Stomach (tissue), 8 donors: ENCODE measurements at regions not wholly inside any gene's neighbourhood (a gene's known extent, or its start where the extent isn't known, plus 50 kb on each side); places are given as distances from the start of the nearest gene placed in this dataset.

Experiments
- DNase-seq, 2 donors: peaks; one replicate each; pipeline versions ENCODE4 v3.0.0 to v3.0.0-alpha.2; 2013 to 2019
- H3K27ac ChIP-seq, 5 donors: fragments of 200-600 bp in 4 of 5; sonication (generic) in 4 of 5; one replicate each; pipeline ENCODE4 v1.5.1; 2013 to 2019; ENCODE audit warnings: mild to moderate bottlenecking in 1 of 5, moderate library complexity in 1 of 5
- H3K27me3 ChIP-seq, 3 donors: fragments of 200-600 bp; sonication (generic); one replicate each; pipeline ENCODE4 v1.5.1; 2017 to 2019; ENCODE audit warnings: mixed run types in 1 of 3
- H3K36me3 ChIP-seq, 4 donors: fragments of 200-600 bp; sonication (generic); 1 replicate in 3 of 4; 2 replicates in 1 of 4; pipeline ENCODE4 v1.5.1; 2016 to 2019
- H3K4me1 ChIP-seq, 4 donors: fragments of 200-600 bp; sonication (generic); one replicate each; pipeline ENCODE4 v1.5.1; 2016 to 2019
- H3K4me3 ChIP-seq, 4 donors: fragments of 200-600 bp; sonication (generic) in 3 of 4; one replicate each; pipeline ENCODE4 v1.5.1; 2016 to 2019; ENCODE audit warnings: mild to moderate bottlenecking in 1 of 4
- H3K9me3 ChIP-seq, 4 donors: fragments of 200-600 bp; sonication (generic); one replicate each; pipeline ENCODE4 v1.5.1; 2016 to 2019
- EP300 ChIP-seq: sonication (generic); formaldehyde crosslinking; IDR thresholded peaks from one replicate; pipeline ENCODE4 v1.6.1; 2017; ENCODE audit warnings: antibody characterized with exemption
- POLR2A ChIP-seq, 4 donors: fragments of 450-650 bp; IDR thresholded peaks; one replicate each; pipeline ENCODE4 v1.6.1; 2016; ENCODE audit warnings: antibody characterized with exemption in 4 of 4, control low read depth in 2 of 4, mild to moderate bottlenecking in 1 of 4, moderate library complexity in 1 of 4
- POLR2AphosphoS5 ChIP-seq, 3 donors: sonication (generic); formaldehyde crosslinking; IDR thresholded peaks; one replicate each; pipeline ENCODE4 v1.6.1; 2016; ENCODE audit warnings: antibody characterized with exemption in 3 of 3
- WGBS, 5 donors: extraction: QIAGEN DNeasy Blood & Tissue Kit in 3 of 5; methylation state at CpG; one replicate each; pipeline versions ENCODE4 v1.1.5 to v1.1.7; 2013 to 2018; 5-methylcytosine and 5-hydroxymethylcytosine counted together
- intact Hi-C: fragments of 100-400 bp; cut with DNase I; formaldehyde crosslinking; loops from one replicate; pipeline ENCODE4 v1.15.1; 2023; ENCODE audit warnings: low total_unique reads
- TF ChIP-seq, protein P1 (sequence below), 7 experiments: fragments of 450-650 bp in 4 of 7; fragments of 200-600 bp in 3 of 7; sonication (generic) in 3 of 7; IDR thresholded peaks; one replicate each; pipeline ENCODE4 v1.5.1; 2016 to 2019; ENCODE audit warnings: antibody characterized with exemption in 7 of 7, control low read depth in 2 of 7, mild to moderate bottlenecking in 1 of 7
- donor health status: healthy with polysubstance abuse.
- donor health status: Bipolar disorder and iron deficiency.
- donor health status: healthy.

GRCh38 chr2:58856100-58856499, 615.0 kb upstream of the FANCL start:
- H3K27me3 ChIP-seq: no peaks in the 10 kb centered on the region
- no peaks in the 10 kb centered on the region for H3K4me1 ChIP-seq
- no peak for DNase-seq
- H3K9me3 ChIP-seq: peaks cover 0 to 12% (median 0%) of the 10 kb centered on the region in 4 donors
- whole genome bisulfite sequencing, 5 donors: 56 to 72% (median 70%) methylated on average over 6 of the region's 6 CpGs
- TF ChIP-seq EP300: no peak
- TF ChIP-seq, protein P1, sequence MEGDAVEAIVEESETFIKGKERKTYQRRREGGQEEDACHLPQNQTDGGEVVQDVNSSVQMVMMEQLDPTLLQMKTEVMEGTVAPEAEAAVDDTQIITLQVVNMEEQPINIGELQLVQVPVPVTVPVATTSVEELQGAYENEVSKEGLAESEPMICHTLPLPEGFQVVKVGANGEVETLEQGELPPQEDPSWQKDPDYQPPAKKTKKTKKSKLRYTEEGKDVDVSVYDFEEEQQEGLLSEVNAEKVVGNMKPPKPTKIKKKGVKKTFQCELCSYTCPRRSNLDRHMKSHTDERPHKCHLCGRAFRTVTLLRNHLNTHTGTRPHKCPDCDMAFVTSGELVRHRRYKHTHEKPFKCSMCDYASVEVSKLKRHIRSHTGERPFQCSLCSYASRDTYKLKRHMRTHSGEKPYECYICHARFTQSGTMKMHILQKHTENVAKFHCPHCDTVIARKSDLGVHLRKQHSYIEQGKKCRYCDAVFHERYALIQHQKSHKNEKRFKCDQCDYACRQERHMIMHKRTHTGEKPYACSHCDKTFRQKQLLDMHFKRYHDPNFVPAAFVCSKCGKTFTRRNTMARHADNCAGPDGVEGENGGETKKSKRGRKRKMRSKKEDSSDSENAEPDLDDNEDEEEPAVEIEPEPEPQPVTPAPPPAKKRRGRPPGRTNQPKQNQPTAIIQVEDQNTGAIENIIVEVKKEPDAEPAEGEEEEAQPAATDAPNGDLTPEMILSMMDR (IDR thresholded peaks at IDR 0.05): no peak
- no peak for TF ChIP-seq POLR2AphosphoS5 (IDR thresholded peaks at IDR 0.05)
- TF ChIP-seq POLR2A (IDR thresholded peaks at IDR 0.05): no peak
- no peak overlapping the region for H3K27ac ChIP-seq
- H3K4me3 ChIP-seq: no peak overlapping the region
- no peaks in the 10 kb centered on the region for H3K36me3 ChIP-seq
- intact Hi-C loops: no loop called here

GRCh38 chr2:58853420-58853819, 612.3 kb upstream of the FANCL start:
- TF ChIP-seq POLR2A (IDR thresholded peaks at IDR 0.05) (no peak), POLR2AphosphoS5 (IDR thresholded peaks at IDR 0.05) (no peak), EP300 (no peak)
- TF ChIP-seq, protein P1 (IDR thresholded peaks at IDR 0.05): no peak
- intact Hi-C loops: no loop called here

GRCh38 chr2:58852905-58853304, 611.8 kb upstream of the FANCL start:
- Histone ChIP-seq H3K36me3 (no peaks in the 10 kb centered on the region), H3K4me1 (no peaks in the 10 kb centered on the region), H3K9me3 (peaks cover 0 to 11% (median 0%) of the 10 kb centered on the region in 4 donors), H3K4me3 (no peak overlapping the region), H3K27ac (no peak overlapping the region), H3K27me3 (no peaks in the 10 kb centered on the region)
- intact Hi-C loops: no loop called here
- no peak for DNase-seq
- TF ChIP-seq EP300 (no peak), POLR2A (IDR thresholded peaks at IDR 0.05) (no peak), POLR2AphosphoS5 (IDR thresholded peaks at IDR 0.05) (no peak)
- TF ChIP-seq, protein P1 (IDR thresholded peaks at IDR 0.05): no peak

More at GRCh38 chr2:58853420-58853819, 612.3 kb upstream of the FANCL start:
- no peaks in the 10 kb centered on the region for H3K36me3 ChIP-seq
- no peaks in the 10 kb centered on the region for H3K4me1 ChIP-seq
- H3K4me3 ChIP-seq: no peak overlapping the region
- H3K27ac ChIP-seq: no peak overlapping the region
- peaks cover 0 to 12% (median 0%) of the 10 kb centered on the region in 4 donors for H3K9me3 ChIP-seq
- DNase-seq: no peak
- H3K27me3 ChIP-seq: no peaks in the 10 kb centered on the region
- WGBS, 5 donors: 40 to 54% (median 46%) methylated on average over 2 of the region's 2 CpGs

DNA sequence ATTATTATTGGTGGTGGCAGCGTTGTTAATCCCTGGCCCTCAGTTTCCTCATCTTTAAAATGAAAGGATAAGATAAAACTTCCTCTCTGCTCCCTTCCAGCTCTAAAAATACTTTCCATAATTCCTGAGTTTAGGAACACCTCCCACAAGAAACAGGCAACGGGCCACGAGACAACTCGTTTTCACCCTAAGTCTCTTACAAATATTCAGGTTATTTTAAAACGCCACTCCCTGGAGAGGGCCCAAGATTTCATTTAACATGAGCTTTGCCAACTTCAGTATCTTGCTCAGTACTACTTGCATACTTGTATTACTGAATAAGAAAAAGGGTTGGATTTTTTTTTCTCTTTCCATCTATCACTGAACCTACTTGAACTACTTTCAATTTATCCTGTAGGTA, 611.1 kb upstream of the FANCL start:
- H3K27ac ChIP-seq: no peak overlapping the region
- WGBS, 5 donors: 58 to 76% (median 73%) methylated on average over 5 of the region's 5 CpGs
- TF ChIP-seq EP300 (no peak), POLR2AphosphoS5 (IDR thresholded peaks at IDR 0.05) (no peak), POLR2A (IDR thresholded peaks at IDR 0.05) (no peak)
- TF ChIP-seq, protein P1 (IDR thresholded peaks at IDR 0.05): no peak
- H3K9me3 ChIP-seq: peaks cover 0 to 4% (median 0%) of the 10 kb centered on the region in 4 donors
- H3K4me3 ChIP-seq: no peak overlapping the region
- H3K36me3 ChIP-seq: no peaks in the 10 kb centered on the region
- H3K27me3 ChIP-seq: no peaks in the 10 kb centered on the region
- intact Hi-C loops: no loop called here
- H3K4me1 ChIP-seq: no peaks in the 10 kb centered on the region
- peak in 1 of 2 donors; percentile 7 for DNase-seq
